IPS-15b (cell line): ENCODE measurements at regions not wholly inside any gene's neighbourhood (a gene's known extent, or its start where the extent isn't known, plus 50 kb on each side); places are given as distances from the start of the nearest gene placed in this dataset.

Experiments used
- H3K27me3 ChIP-seq: one replicate; pipeline ENCODE4 v1.6.1; 2013; ENCODE audit warnings: low read length; ENCODE audit not compliant: control insufficient read depth, insufficient read depth
- H3K36me3 ChIP-seq: one replicate; pipeline ENCODE4 v1.6.1; 2013; ENCODE audit warnings: low read length; ENCODE audit not compliant: control insufficient read depth, insufficient read depth
- H3K4me1 ChIP-seq: one replicate; pipeline ENCODE4 v1.6.1; 2013; ENCODE audit warnings: mild to moderate bottlenecking, low read length; ENCODE audit not compliant: control insufficient read depth, insufficient read depth
- H3K4me3 ChIP-seq: one replicate; pipeline ENCODE4 v1.5.1; 2013; ENCODE audit warnings: low read depth, low read length
- H3K9ac ChIP-seq: one replicate; pipeline ENCODE4 v1.6.1; 2013; ENCODE audit warnings: low read depth, mild to moderate bottlenecking, low read length
- H3K9me3 ChIP-seq: one replicate; pipeline ENCODE4 v1.6.1; 2013; ENCODE audit warnings: mild to moderate bottlenecking, low read length; ENCODE audit not compliant: control insufficient read depth, insufficient read depth

DNA sequence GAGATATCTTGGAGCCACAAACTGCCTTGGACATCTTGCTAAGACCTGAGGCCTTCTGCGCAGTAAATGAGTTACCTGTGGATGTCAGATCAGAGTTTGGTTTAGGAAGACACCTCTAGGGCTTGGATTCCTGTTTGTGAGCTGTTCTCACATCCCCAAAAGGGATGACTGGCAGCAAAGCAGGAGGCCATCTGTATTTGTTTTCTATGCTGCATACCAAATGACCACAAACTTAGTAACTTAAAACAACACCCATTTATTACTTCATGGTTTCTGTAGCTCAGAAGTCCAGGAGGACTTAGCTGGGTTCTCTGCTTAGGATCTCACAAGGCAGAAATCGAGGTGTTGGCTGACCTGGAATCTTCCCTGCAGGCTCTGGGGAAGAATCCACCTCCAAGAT lies 116.7 kb downstream of the UNC5CL start:
- Histone ChIP-seq H3K36me3 (no peaks in the 10 kb centered on the region), H3K9me3 (no peaks in the 10 kb centered on the region), H3K27me3 (peaks cover 4% of the 10 kb centered on the region), H3K4me3 (no peak overlapping the region), H3K4me1 (peaks cover 3% of the 10 kb centered on the region), H3K9ac (no peak overlapping the region)

DNA sequence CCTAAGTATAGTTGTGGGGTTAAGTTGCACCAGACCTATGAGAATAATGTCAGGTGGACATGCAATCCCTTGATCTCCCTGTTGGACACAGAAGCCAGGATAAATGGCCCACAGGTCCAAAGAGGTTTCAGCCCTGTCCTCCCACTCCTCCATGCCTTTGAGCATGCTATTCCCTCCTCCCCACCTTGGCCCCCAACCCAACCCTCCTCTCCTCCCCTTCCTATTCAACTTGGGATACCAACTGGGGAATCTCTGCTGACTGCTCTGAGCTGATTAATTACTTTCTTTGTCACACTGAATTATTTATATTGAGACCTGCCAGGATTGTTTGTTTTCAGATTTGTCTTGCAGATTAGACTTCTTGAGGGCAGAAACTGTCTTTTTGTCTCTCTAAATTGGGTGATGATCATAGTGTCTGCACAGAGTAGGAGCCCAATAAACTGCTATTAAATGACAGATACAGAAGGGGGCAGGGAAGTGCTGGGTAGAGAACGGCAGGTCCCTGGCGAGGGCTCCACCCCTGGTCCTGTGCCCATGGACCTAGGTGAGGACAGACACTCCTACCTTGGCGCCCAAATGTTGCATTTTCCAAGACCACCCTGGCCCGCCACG lies 120.9 kb downstream of the UNC5CL start:
- Histone ChIP-seq H3K4me1 (peaks cover 3% of the 10 kb centered on the region), H3K36me3 (no peaks in the 10 kb centered on the region), H3K27me3 (peaks cover 4% of the 10 kb centered on the region), H3K9me3 (no peaks in the 10 kb centered on the region), H3K4me3 (no peak overlapping the region), H3K9ac (no peak overlapping the region)

DNA sequence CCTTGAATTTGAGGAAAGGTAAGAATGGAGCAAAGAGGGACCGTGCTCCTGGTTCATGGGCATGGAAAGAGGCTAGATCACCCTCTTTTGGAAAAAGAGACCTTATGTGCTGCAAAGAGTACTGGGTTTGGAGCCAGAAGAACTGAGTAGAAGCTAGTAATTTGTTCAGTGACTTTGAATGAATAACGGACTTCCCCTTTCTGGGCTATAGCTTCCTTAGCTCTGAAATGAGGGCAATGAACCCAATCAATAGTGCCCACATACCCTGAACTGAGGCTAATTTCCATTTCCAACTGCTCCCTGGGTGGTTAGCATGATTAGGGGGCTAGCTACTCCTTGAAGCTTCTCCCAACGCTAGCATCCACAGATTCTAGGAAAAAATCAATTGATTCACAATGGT lies 121.4 kb downstream of the UNC5CL start:
- Histone ChIP-seq H3K9ac (no peak overlapping the region), H3K4me3 (no peak overlapping the region), H3K27me3 (peaks cover 4% of the 10 kb centered on the region), H3K9me3 (no peaks in the 10 kb centered on the region), H3K36me3 (no peaks in the 10 kb centered on the region), H3K4me1 (peaks cover 3% of the 10 kb centered on the region)

DNA sequence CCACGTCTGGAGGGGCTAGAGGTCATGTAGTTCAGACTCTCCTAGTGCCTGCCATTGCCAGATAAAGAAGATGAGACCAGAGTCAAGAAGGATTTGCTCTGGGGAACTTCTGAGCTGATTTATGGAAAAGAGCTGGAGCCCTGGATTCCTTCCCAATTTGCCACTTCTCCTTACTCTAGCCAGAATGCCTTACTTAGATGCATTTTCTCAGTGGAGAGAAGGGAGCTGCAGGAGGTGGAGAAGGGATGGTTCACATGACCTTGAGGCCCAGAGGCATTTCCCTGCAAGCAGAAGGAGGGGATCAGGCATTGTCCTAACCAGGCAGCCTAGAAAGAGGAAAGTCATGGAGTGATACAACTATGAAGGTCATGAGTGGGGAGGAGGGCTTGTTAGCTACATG lies 122.2 kb downstream of the UNC5CL start:
- H3K4me3 ChIP-seq = no peak overlapping the region

DNA sequence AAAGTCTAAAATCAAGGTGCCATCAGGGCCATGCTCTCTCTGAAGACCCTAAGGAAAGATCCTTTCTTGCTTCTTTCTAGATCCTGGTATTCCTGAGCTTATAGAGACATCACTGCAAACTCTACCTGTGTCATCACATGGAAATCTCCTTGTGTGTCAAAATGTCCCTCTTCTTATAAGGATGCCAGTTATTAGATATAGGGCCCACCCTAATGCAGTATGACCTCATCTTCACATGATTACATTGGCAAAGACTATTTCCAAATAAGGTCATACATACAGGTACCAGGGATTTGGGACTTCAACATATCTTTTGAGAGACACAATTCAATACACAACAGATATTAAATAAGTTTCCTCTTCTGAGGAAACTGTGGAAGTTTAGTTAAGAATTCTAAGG lies 123.9 kb downstream of the UNC5CL start:
- Histone ChIP-seq H3K9ac (no peak overlapping the region), H3K9me3 (no peaks in the 10 kb centered on the region), H3K4me3 (no peak overlapping the region)

More for the DNA sequence above, 122.2 kb downstream of the UNC5CL start:
- Histone ChIP-seq H3K27me3 (peaks cover 4% of the 10 kb centered on the region), H3K9me3 (no peaks in the 10 kb centered on the region), H3K9ac (no peak overlapping the region), H3K36me3 (no peaks in the 10 kb centered on the region), H3K4me1 (peaks cover 3% of the 10 kb centered on the region)

DNA sequence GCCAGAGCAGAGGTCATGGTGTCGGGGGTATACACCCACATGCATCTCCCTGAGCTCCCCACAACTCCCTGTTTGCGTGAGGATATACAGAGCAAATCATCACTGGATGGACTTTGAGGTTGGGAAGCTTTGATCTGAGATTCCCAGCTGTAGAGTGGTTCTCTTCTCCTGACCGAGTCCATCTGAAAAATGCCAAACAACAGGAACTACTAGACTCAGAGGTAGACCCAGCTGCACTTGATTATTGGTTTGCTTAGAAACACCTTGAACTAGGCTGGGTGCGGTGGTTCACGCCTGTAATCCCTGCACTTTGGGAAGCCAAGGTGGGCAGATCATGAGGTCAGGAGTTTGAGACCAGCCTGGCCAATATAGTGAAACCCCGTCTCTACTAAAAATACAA lies 125.0 kb downstream of the UNC5CL start:
- Histone ChIP-seq H3K4me1 (peaks cover 3% of the 10 kb centered on the region), H3K4me3 (no peak overlapping the region), H3K27me3 (peaks cover 2% of the 10 kb centered on the region), H3K36me3 (no peaks in the 10 kb centered on the region), H3K9ac (no peak overlapping the region), H3K9me3 (no peaks in the 10 kb centered on the region)

More for the DNA sequence above, 123.9 kb downstream of the UNC5CL start:
- peaks cover 4% of the 10 kb centered on the region for H3K27me3 ChIP-seq
- peaks cover 3% of the 10 kb centered on the region for H3K4me1 ChIP-seq
- H3K36me3 ChIP-seq = no peaks in the 10 kb centered on the region

DNA sequence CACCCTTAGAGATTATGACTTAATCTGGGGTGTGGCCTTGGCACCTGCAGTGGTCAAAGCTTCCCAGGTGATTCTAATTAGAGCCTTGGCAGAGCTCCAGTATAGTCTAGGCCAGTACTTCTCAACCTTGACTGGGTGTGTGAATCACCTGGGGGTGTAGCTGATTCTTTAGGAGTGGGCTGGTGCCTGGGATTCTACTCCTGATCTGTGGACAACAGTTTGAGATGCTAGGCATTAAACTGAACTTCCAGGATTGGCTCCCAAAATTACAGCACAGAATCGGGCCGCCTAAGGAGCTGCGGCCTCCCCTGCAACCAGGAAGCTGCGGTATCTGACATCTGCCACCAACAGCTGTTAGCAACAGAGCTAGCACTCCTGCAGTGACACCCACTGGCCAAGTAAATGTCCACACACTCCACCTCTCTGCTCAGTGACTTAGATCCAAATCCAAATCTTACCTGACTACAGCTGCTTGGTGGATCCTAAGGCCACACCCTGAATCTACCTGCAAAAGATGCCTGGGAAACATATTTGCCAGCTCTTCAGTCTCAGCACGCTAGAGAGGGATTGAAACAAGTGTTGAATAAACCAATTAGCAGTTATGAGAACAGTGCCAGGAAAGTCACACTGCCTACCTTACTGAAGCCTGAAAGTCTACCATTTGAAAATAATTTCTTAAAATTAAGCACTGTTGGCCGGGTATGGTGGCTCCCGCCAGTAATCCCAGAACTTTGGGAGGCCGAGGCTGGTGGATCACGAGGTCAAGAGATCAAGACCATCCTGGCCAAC lies 126.7 kb downstream of the UNC5CL start:
- Histone ChIP-seq H3K36me3 (no peaks in the 10 kb centered on the region), H3K4me1 (no peaks in the 10 kb centered on the region), H3K9ac (no peak overlapping the region), H3K27me3 (peaks cover 2% of the 10 kb centered on the region), H3K9me3 (no peaks in the 10 kb centered on the region), H3K4me3 (no peak overlapping the region)

DNA sequence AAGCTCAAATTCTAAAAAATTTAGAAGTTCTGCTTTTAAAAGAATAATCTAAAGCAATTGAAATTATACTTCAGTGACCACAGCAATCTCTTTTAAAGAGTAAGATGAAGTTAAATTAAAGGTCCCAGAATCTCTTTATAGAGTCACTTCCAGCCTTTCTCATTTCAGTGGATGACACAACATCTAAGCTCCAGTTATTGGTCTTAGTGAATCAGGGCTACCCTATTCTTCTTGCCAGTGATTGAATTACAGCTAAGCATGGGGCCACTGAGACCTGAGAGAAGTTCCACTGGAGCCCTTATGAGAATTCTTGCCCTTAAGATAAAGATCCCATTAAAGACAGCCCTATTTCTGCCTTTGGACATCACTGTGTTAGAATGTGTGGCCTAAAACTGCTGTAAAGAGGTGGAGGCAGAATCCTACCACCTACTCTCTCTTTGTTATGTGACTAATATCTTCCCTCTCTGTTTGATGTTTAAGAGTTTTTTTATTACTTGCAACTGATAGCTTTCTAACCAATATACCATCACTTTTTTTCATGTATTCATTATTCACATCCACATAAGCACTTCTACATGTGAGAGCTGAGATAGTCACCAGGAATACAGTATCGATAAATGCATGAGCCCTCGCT lies 128.6 kb downstream of the UNC5CL start:
- H3K4me1 ChIP-seq = no peaks in the 10 kb centered on the region
- H3K36me3 ChIP-seq = no peaks in the 10 kb centered on the region
- H3K9me3 ChIP-seq = no peaks in the 10 kb centered on the region
- H3K9ac ChIP-seq = no peak overlapping the region
- peaks cover 2% of the 10 kb centered on the region for H3K27me3 ChIP-seq
- H3K4me3 ChIP-seq = no peak overlapping the region

DNA sequence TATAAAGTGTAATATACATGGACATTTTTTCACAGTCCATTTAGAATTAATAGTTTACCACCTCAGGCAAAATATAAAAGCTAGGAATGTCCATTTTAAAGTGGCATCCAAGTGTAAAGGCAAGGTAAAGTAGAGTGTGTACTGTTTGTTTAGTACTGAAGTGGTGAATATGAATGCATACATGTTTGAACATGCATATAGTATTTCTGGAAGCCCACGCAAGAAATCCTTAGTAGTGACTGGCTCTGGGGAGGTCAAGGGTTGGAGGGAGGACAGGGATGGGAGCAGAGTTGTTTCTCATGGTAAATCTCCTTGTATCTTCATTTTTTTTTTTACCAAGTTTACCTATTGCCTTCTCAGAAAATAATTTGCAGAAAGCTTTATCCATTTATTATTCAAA lies 129.2 kb downstream of the UNC5CL start:
- H3K36me3 ChIP-seq = no peaks in the 10 kb centered on the region
- H3K9me3 ChIP-seq = no peaks in the 10 kb centered on the region
- H3K4me3 ChIP-seq = no peak overlapping the region
- no peaks in the 10 kb centered on the region for H3K4me1 ChIP-seq
- H3K9ac ChIP-seq = no peak overlapping the region
- H3K27me3 ChIP-seq = peaks cover 2% of the 10 kb centered on the region

DNA sequence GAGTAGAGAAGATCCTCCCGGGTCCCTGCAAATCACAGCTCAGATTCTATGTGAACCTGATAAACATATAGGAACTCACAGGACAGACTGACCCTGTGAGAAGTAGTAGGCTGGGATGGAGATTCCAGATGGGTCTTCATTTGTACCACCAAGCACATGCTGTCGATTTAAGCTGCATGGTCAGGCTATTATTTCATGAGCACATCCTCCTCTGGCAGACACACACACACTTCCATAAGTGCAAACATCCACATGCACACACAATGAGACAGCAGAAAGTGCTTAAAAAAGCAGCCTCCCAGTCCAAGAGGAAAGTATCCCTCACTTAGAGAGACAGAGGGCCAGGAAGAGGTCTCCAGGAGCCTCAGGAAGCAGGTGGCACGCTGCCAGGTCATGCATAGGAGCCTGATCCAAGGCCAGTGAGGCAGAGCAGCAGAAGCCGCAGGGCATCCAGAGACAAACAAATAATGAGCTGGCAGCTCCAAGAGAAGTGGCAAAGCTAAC lies 131.8 kb downstream of the UNC5CL start:
- Histone ChIP-seq H3K9ac (no peak overlapping the region), H3K4me3 (no peak overlapping the region), H3K36me3 (no peaks in the 10 kb centered on the region), H3K4me1 (no peaks in the 10 kb centered on the region), H3K27me3 (peaks cover 6% of the 10 kb centered on the region), H3K9me3 (no peaks in the 10 kb centered on the region)

DNA sequence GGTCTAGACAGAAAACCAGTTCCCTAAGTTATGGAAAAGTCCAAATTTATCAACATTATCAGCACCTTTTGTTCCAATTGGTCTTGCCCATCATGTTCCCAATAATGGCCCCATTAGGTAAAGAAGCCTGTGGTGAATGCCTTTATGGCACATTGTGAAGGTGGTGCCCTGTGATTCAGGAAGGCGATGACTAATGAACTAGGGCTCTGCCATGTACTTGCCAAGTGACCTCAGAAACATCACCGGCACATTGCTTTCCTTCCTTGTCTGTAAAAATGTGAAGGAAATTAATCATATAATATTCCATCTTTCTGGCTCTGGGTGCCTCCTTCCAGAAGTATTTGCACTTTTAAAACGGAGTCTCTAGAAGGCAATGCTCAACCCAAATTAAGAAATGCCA lies 132.3 kb downstream of the UNC5CL start:
- H3K9ac ChIP-seq = no peak overlapping the region
- H3K4me1 ChIP-seq = no peaks in the 10 kb centered on the region
- no peaks in the 10 kb centered on the region for H3K36me3 ChIP-seq
- peaks cover 9% of the 10 kb centered on the region for H3K27me3 ChIP-seq
- H3K9me3 ChIP-seq = no peaks in the 10 kb centered on the region
- H3K4me3 ChIP-seq = no peak overlapping the region
